HEK293 (cell line): ENCODE measurements at regions not wholly inside any gene's neighbourhood (a gene's known extent, or its start where the extent isn't known, plus 50 kb on each side); places are given as distances from the start of the nearest gene placed in this dataset.

Source experiments
- CTCF ChIA-PET: fragments of 350-600 bp; formaldehyde crosslinking; extraction: SDS; loops from one replicate; lab custom pipeline; 2021; ENCODE audit warnings: antibody characterized with exemption; lab: Yijun Ruan, JAX
- POLR2A ChIA-PET: fragments of 300-600 bp; formaldehyde crosslinking; extraction: SDS; loops from one replicate; lab custom pipeline; 2020; ENCODE audit warnings: antibody characterized with exemption, inconsistent platforms; lab: Yijun Ruan, JAX
- H3K27ac ChIP-seq: fragments of 200-500 bp; sonication (Bioruptor generic); 2 replicates; pipeline ENCODE4 v1.5.1; 2014; ENCODE audit warnings: low read depth, low read length, control low read depth, inconsistent platforms; ENCODE audit errors: extremely low read depth
- H3K36me3 ChIP-seq, 2 experiments: fragments of 200-500 bp in 1 of 2; sonication (Bioruptor generic) in 1 of 2; 1 replicate in 1 of 2; 2 replicates in 1 of 2; pipeline ENCODE4 v1.5.1; 2014 to 2017; ENCODE audit warnings: inconsistent platforms in 2 of 2, low read length in 2 of 2; ENCODE audit not compliant: control insufficient read depth in 2 of 2, insufficient read depth in 1 of 2
- H3K4me1 ChIP-seq: fragments of 200-500 bp; sonication (Bioruptor generic); 2 replicates; pipeline ENCODE4 v1.5.1; 2014; ENCODE audit warnings: mild to moderate bottlenecking, low read length, inconsistent platforms; ENCODE audit not compliant: control insufficient read depth, insufficient read depth
- H3K4me3 ChIP-seq: 2 replicates; pipeline ENCODE4 v1.5.1; 2011; ENCODE audit warnings: low read depth, mild to moderate bottlenecking, control low read depth, low read length, moderate library complexity
- H3K9me3 ChIP-seq: fragments of 200-500 bp; sonication (Bioruptor generic); 2 replicates; pipeline ENCODE4 v1.5.1; 2014; ENCODE audit warnings: low read depth, low read length, inconsistent platforms; ENCODE audit not compliant: control insufficient read depth, insufficient read depth
- KLF1 ChIP-seq: fragments of 450-650 bp; formaldehyde crosslinking; IDR thresholded peaks from 2 replicates; pipeline ENCODE4 v1.5.1; 2016; ENCODE audit warnings: missing biosample characterization, missing genetic modification characterization
- SCRT1 ChIP-seq: fragments of 450-650 bp; formaldehyde crosslinking; IDR thresholded peaks from 2 replicates; pipeline ENCODE4 v1.5.1; 2016; ENCODE audit warnings: missing biosample characterization, missing genetic modification characterization, borderline replicate concordance
- SCRT2 ChIP-seq: fragments of 450-650 bp; formaldehyde crosslinking; IDR thresholded peaks from 2 replicates; pipeline ENCODE4 v1.5.1; 2016; ENCODE audit warnings: missing biosample characterization, missing genetic modification characterization
- SP2 ChIP-seq: fragments of 450-650 bp; formaldehyde crosslinking; IDR thresholded peaks from 2 replicates; pipeline ENCODE4 v1.5.1; 2016; ENCODE audit warnings: missing biosample characterization, missing genetic modification characterization
- ZBTB8A ChIP-seq: fragments of 450-650 bp; formaldehyde crosslinking; IDR thresholded peaks from 2 replicates; pipeline ENCODE4 v1.5.1; 2016; ENCODE audit warnings: missing biosample characterization, missing genetic modification characterization
- ZNF169 ChIP-seq: fragments of 450-650 bp; formaldehyde crosslinking; IDR thresholded peaks from 2 replicates; pipeline ENCODE4 v1.5.1; 2016; ENCODE audit warnings: missing biosample characterization, missing genetic modification characterization
- ZNF18 ChIP-seq: fragments of 450-650 bp; formaldehyde crosslinking; IDR thresholded peaks from 2 replicates; pipeline ENCODE4 v1.5.1; 2016; ENCODE audit warnings: missing biosample characterization, missing genetic modification characterization
- ZNF488 ChIP-seq: fragments of 450-650 bp; formaldehyde crosslinking; IDR thresholded peaks from 2 replicates; pipeline ENCODE4 v1.5.1; 2016; ENCODE audit warnings: missing biosample characterization, missing genetic modification characterization
- ZNF624 ChIP-seq: fragments of 450-650 bp; formaldehyde crosslinking; IDR thresholded peaks from 2 replicates; pipeline ENCODE4 v1.5.1; 2017; ENCODE audit warnings: missing biosample characterization, missing genetic modification characterization
- ZNF76 ChIP-seq: fragments of 450-650 bp; formaldehyde crosslinking; IDR thresholded peaks from 2 replicates; pipeline ENCODE4; 2016; ENCODE audit warnings: low read depth, missing biosample characterization, missing genetic modification characterization, borderline replicate concordance
- ZSCAN16 ChIP-seq: fragments of 450-650 bp; formaldehyde crosslinking; IDR thresholded peaks from 2 replicates; pipeline ENCODE4 v1.5.1; 2016; ENCODE audit warnings: missing biosample characterization, missing genetic modification characterization
- ZSCAN4 ChIP-seq: fragments of 450-650 bp; formaldehyde crosslinking; IDR thresholded peaks from 2 replicates; pipeline ENCODE4 v1.5.1; 2017; ENCODE audit warnings: missing biosample characterization, missing genetic modification characterization
- TF ChIP-seq, protein P1 (sequence below): fragments of 450-650 bp; formaldehyde crosslinking; IDR thresholded peaks from 2 replicates; pipeline ENCODE4 v1.5.1; 2016; ENCODE audit warnings: missing biosample characterization, missing genetic modification characterization
- TF ChIP-seq, protein P2 (sequence below): fragments of 450-650 bp; formaldehyde crosslinking; IDR thresholded peaks from 2 replicates; pipeline ENCODE4 v1.5.1; 2016; ENCODE audit warnings: missing biosample characterization, missing genetic modification characterization
- TF ChIP-seq, protein P3 (sequence below): fragments of 450-650 bp; formaldehyde crosslinking; IDR thresholded peaks from 2 replicates; pipeline ENCODE4 v1.5.1; 2016; ENCODE audit warnings: missing biosample characterization, missing genetic modification characterization
- TF ChIP-seq, protein P4 (sequence below): fragments of 450-650 bp; formaldehyde crosslinking; IDR thresholded peaks from 2 replicates; pipeline ENCODE4 v1.5.1; 2016; ENCODE audit warnings: missing biosample characterization, missing genetic modification characterization, borderline replicate concordance

GRCh38 chr1:13888351-13888986 lies 188.5 kb downstream of the PRDM2 start:
- Histone ChIP-seq H3K9me3 (no peaks in the 10 kb centered on the region), H3K36me3 (no peaks in the 10 kb centered on the region), H3K4me3 (no peak overlapping the region), H3K4me1 (no peaks in the 10 kb centered on the region), H3K27ac (no peak overlapping the region)
- CTCF ChIA-PET, result interaction anchor here (0.7 kb wide), 1 partner anchor 40 kb away, joined by 4 read pairs; no protein-coding TSS in a partner anchor
- TF ChIP-seq SCRT2 (tag by site-specific recombination) (no peak), ZNF488 (tag by site-specific recombination) (no peak), SCRT1 (no peak), ZSCAN4 (tag by site-specific recombination) (no peak), SP2 (tag by site-specific recombination) (no peak), ZNF169 (tag by site-specific recombination) (no peak), ZNF18 (tag by site-specific recombination) (no peak)
- TF ChIP-seq, protein P1, sequence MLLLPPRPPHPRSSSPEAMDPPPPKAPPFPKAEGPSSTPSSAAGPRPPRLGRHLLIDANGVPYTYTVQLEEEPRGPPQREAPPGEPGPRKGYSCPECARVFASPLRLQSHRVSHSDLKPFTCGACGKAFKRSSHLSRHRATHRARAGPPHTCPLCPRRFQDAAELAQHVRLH, result no peak
- TF ChIP-seq, protein P2, sequence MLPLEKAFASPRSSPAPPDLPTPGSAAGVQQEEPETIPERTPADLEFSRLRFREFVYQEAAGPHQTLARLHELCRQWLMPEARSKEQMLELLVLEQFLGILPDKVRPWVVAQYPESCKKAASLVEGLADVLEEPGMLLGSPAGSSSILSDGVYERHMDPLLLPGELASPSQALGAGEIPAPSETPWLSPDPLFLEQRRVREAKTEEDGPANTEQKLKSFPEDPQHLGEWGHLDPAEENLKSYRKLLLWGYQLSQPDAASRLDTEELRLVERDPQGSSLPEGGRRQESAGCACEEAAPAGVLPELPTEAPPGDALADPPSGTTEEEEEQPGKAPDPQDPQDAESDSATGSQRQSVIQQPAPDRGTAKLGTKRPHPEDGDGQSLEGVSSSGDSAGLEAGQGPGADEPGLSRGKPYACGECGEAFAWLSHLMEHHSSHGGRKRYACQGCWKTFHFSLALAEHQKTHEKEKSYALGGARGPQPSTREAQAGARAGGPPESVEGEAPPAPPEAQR, result no peak
- POLR2A ChIA-PET, result no interaction called here

DNA sequence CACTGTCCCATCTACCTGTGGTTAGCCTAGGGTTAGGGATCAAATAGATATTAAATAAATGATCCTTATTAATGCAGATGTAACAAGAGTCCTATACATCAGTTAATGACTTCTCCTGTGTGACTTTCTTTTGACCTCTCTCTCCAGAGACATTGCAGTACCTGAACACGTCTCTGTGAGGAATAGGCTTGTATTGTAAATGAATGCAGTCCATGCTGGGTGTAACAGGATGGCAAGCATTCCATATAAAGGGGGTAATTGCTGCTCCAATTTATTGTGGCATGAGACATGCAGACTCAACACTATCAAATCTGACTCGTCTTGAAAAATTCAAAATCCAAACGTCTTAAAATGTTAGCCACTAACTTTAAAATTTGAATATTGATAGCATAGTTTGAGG lies 189.5 kb downstream of the PRDM2 start:
- H3K9me3 ChIP-seq, result no peaks in the 10 kb centered on the region
- no peak overlapping the region for H3K4me3 ChIP-seq
- H3K4me1 ChIP-seq, result no peaks in the 10 kb centered on the region
- ChIA-PET CTCF (no interaction called here), POLR2A (no interaction called here)
- no peaks in the 10 kb centered on the region for H3K36me3 ChIP-seq
- H3K27ac ChIP-seq, result no peak overlapping the region
- TF ChIP-seq ZBTB8A (tag by site-specific recombination), result no peak
- TF ChIP-seq ZNF624 (tag by site-specific recombination), result no peak
- TF ChIP-seq KLF1 (tag by site-specific recombination), result no peak
- no peak for TF ChIP-seq ZNF76
- TF ChIP-seq ZSCAN16, result no peak
- TF ChIP-seq, protein P3, sequence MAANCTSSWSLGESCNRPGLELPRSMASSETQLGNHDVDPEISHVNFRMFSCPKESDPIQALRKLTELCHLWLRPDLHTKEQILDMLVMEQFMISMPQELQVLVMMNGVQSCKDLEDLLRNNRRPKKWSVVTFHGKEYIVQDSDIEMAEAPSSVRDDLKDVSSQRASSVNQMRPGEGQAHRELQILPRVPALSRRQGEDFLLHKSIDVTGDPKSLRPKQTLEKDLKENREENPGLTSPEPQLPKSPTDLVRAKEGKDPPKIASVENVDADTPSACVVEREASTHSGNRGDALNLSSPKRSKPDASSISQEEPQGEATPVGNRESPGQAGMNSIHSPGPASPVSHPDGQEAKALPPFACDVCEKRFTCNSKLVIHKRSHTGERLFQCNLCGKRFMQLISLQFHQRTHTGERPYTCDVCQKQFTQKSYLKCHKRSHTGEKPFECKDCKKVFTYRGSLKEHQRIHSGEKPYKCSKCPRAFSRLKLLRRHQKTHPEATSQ (tag by site-specific recombination), result no peak
- TF ChIP-seq, protein P4, sequence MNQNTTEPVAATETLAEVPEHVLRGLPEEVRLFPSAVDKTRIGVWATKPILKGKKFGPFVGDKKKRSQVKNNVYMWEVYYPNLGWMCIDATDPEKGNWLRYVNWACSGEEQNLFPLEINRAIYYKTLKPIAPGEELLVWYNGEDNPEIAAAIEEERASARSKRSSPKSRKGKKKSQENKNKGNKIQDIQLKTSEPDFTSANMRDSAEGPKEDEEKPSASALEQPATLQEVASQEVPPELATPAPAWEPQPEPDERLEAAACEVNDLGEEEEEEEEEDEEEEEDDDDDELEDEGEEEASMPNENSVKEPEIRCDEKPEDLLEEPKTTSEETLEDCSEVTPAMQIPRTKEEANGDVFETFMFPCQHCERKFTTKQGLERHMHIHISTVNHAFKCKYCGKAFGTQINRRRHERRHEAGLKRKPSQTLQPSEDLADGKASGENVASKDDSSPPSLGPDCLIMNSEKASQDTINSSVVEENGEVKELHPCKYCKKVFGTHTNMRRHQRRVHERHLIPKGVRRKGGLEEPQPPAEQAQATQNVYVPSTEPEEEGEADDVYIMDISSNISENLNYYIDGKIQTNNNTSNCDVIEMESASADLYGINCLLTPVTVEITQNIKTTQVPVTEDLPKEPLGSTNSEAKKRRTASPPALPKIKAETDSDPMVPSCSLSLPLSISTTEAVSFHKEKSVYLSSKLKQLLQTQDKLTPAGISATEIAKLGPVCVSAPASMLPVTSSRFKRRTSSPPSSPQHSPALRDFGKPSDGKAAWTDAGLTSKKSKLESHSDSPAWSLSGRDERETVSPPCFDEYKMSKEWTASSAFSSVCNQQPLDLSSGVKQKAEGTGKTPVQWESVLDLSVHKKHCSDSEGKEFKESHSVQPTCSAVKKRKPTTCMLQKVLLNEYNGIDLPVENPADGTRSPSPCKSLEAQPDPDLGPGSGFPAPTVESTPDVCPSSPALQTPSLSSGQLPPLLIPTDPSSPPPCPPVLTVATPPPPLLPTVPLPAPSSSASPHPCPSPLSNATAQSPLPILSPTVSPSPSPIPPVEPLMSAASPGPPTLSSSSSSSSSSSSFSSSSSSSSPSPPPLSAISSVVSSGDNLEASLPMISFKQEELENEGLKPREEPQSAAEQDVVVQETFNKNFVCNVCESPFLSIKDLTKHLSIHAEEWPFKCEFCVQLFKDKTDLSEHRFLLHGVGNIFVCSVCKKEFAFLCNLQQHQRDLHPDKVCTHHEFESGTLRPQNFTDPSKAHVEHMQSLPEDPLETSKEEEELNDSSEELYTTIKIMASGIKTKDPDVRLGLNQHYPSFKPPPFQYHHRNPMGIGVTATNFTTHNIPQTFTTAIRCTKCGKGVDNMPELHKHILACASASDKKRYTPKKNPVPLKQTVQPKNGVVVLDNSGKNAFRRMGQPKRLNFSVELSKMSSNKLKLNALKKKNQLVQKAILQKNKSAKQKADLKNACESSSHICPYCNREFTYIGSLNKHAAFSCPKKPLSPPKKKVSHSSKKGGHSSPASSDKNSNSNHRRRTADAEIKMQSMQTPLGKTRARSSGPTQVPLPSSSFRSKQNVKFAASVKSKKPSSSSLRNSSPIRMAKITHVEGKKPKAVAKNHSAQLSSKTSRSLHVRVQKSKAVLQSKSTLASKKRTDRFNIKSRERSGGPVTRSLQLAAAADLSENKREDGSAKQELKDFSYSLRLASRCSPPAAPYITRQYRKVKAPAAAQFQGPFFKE (tag by site-specific recombination), result no peak
